ENCODE measurements at regions not wholly inside any gene's neighbourhood (a gene's known extent, or its start where the extent isn't known, plus 50 kb on each side); places are given as distances from the start of the nearest gene placed in this dataset.

GRCh38 chr2:167480232-167480985 is 592.1 kb downstream of the XIRP2 start:
- 0 out of 2 replicates have a peak, but pooled peaks have one; percentile 56 for ATAC-seq
- intact Hi-C loops (cut with micrococcal nuclease; ENCODE audit: unreplicated experiment) = no loop called here

GRCh38 chr2:167478196-167478595 is 589.9 kb downstream of the XIRP2 start:
- Histone ChIP-seq H3K27ac (ENCODE audit: low read length) (no peak overlapping the region), H3K36me3 (ENCODE audit: control insufficient read depth, insufficient read depth, low read length) (no peaks in the 10 kb centered on the region), H3K9me3 (ENCODE audit: control insufficient read depth, insufficient read depth, low read depth, low read length) (no peaks in the 10 kb centered on the region), H3K4me3 (ENCODE audit: low read depth in 2 of 2, low read length in 2 of 2) (no peak overlapping the region), H3K27me3 (ENCODE audit: control insufficient read depth, insufficient read depth, low read length) (no peaks in the 10 kb centered on the region), H3K4me1 (ENCODE audit: control insufficient read depth, insufficient read depth, low read length) (no peaks in the 10 kb centered on the region)
- ATAC-seq = no peak
- TF ChIP-seq, protein P1, sequence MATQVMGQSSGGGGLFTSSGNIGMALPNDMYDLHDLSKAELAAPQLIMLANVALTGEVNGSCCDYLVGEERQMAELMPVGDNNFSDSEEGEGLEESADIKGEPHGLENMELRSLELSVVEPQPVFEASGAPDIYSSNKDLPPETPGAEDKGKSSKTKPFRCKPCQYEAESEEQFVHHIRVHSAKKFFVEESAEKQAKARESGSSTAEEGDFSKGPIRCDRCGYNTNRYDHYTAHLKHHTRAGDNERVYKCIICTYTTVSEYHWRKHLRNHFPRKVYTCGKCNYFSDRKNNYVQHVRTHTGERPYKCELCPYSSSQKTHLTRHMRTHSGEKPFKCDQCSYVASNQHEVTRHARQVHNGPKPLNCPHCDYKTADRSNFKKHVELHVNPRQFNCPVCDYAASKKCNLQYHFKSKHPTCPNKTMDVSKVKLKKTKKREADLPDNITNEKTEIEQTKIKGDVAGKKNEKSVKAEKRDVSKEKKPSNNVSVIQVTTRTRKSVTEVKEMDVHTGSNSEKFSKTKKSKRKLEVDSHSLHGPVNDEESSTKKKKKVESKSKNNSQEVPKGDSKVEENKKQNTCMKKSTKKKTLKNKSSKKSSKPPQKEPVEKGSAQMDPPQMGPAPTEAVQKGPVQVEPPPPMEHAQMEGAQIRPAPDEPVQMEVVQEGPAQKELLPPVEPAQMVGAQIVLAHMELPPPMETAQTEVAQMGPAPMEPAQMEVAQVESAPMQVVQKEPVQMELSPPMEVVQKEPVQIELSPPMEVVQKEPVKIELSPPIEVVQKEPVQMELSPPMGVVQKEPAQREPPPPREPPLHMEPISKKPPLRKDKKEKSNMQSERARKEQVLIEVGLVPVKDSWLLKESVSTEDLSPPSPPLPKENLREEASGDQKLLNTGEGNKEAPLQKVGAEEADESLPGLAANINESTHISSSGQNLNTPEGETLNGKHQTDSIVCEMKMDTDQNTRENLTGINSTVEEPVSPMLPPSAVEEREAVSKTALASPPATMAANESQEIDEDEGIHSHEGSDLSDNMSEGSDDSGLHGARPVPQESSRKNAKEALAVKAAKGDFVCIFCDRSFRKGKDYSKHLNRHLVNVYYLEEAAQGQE (IDR thresholded peaks at IDR 0.05; ENCODE audit: insufficient read depth in 1 of 2, low read depth in 2 of 2, low read length in 1 of 2) = no peak
- TF ChIP-seq TCF7L2 (IDR thresholded peaks at IDR 0.05; ENCODE audit: low read depth, low read length) (no peak), SIN3A (IDR thresholded peaks at IDR 0.05; ENCODE audit: borderline replicate concordance, insufficient read depth, low read depth, low read length) (no peak), POLR2AphosphoS5 (IDR thresholded peaks at IDR 0.05; ENCODE audit: low read depth, low read length) (no peak)
- TF ChIP-seq, protein P2, sequence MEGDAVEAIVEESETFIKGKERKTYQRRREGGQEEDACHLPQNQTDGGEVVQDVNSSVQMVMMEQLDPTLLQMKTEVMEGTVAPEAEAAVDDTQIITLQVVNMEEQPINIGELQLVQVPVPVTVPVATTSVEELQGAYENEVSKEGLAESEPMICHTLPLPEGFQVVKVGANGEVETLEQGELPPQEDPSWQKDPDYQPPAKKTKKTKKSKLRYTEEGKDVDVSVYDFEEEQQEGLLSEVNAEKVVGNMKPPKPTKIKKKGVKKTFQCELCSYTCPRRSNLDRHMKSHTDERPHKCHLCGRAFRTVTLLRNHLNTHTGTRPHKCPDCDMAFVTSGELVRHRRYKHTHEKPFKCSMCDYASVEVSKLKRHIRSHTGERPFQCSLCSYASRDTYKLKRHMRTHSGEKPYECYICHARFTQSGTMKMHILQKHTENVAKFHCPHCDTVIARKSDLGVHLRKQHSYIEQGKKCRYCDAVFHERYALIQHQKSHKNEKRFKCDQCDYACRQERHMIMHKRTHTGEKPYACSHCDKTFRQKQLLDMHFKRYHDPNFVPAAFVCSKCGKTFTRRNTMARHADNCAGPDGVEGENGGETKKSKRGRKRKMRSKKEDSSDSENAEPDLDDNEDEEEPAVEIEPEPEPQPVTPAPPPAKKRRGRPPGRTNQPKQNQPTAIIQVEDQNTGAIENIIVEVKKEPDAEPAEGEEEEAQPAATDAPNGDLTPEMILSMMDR (IDR thresholded peaks at IDR 0.05) = no peak
- no peak for DNase-seq (ENCODE audit: low read depth, low spot score)
- POLR2A ChIA-PET = no interaction called here
- no TSS peak for BruUV-seq (replicated peaks)
- CTCF ChIA-PET = no interaction called here
- in situ Hi-C loops (cut with HindIII; ENCODE audit: low pct_unique_long_range_greater_than_20kb, low sequenced_read_pairs) = no loop called here
- intact Hi-C loops (cut with micrococcal nuclease; ENCODE audit: unreplicated experiment) = no loop called here

More at GRCh38 chr2:167480232-167480985, 592.1 kb downstream of the XIRP2 start:
- peak; percentile 15 for DNase-seq (ENCODE audit: low read depth, low spot score)
- Histone ChIP-seq H3K9me3 (ENCODE audit: control insufficient read depth, insufficient read depth, low read depth, low read length) (no peaks in the 10 kb centered on the region), H3K27me3 (ENCODE audit: control insufficient read depth, insufficient read depth, low read length) (no peaks in the 10 kb centered on the region), H3K4me3 (ENCODE audit: low read depth in 2 of 2, low read length in 2 of 2) (peak overlapping the region in 1 of 2 experiments; percentile 40; a peak in 2 of 4 replicates), H3K4me1 (ENCODE audit: control insufficient read depth, insufficient read depth, low read length) (no peaks in the 10 kb centered on the region), H3K27ac (ENCODE audit: low read length) (no peak overlapping the region), H3K36me3 (ENCODE audit: control insufficient read depth, insufficient read depth, low read length) (no peaks in the 10 kb centered on the region)
- no TSS peak for BruUV-seq (replicated peaks)
- TF ChIP-seq, protein P1 (IDR thresholded peaks at IDR 0.05; ENCODE audit: insufficient read depth in 1 of 2, low read depth in 2 of 2, low read length in 1 of 2) = no peak
- TF ChIP-seq SIN3A (IDR thresholded peaks at IDR 0.05; ENCODE audit: borderline replicate concordance, insufficient read depth, low read depth, low read length) (no peak), POLR2AphosphoS5 (IDR thresholded peaks at IDR 0.05; ENCODE audit: low read depth, low read length) (no peak), TCF7L2 (IDR thresholded peaks at IDR 0.05; ENCODE audit: low read depth, low read length) (no peak)
- TF ChIP-seq, protein P2 (IDR thresholded peaks at IDR 0.05) = no peak
- ChIA-PET CTCF (no interaction called here), POLR2A (no interaction called here)
- in situ Hi-C loops (cut with HindIII; ENCODE audit: low pct_unique_long_range_greater_than_20kb, low sequenced_read_pairs) = no loop called here
